Activated T-cell treated with anti-CD3 and anti-CD28 coated beads, Interleukin-2, amount 50 U/mL, for 4 hours (primary cell): ENCODE measurements at regions not wholly inside any gene's neighbourhood (a gene's known extent, or its start where the extent isn't known, plus 50 kb on each side); places are given as distances from the start of the nearest gene placed in this dataset.

Experiments used
- ATAC-seq, 2 donors: fragments of 200-7000 bp; cut with Tn5 transposase; one replicate each; pipeline ENCODE4 v1.10.0; 2021
- DNase-seq: peaks from one replicate; pipeline ENCODE4 v3.0.0-alpha.2; 2020
- H3K27me3 Mint-ChIP-seq: one replicate; pipeline ENCODE4 v1.8.0; 2021; ENCODE audit warnings: low read depth, mixed read lengths
- H3K36me3 Mint-ChIP-seq: one replicate; pipeline ENCODE4 v1.8.0; 2022; ENCODE audit warnings: mixed read lengths; ENCODE audit not compliant: insufficient read depth
- H3K4me1 Mint-ChIP-seq: one replicate; pipeline ENCODE4 v1.8.0; 2021; ENCODE audit warnings: low read depth, mixed read lengths
- H3K4me3 Mint-ChIP-seq: one replicate; pipeline ENCODE4 v1.8.0; 2021; ENCODE audit warnings: mild to moderate bottlenecking, moderate library complexity, mixed read lengths
- H3K9me3 Mint-ChIP-seq: one replicate; pipeline ENCODE4 v1.8.0; 2021; ENCODE audit warnings: mixed read lengths

GRCh38 chr2:52192656-52193055, 1160.7 kb upstream of the NRXN1 start:
- Mint-ChIP-seq H3K4me3 (no peak overlapping the region), H3K36me3 (no peaks in the 10 kb centered on the region), H3K9me3 (peaks cover 8% of the 10 kb centered on the region), H3K27me3 (no peaks in the 10 kb centered on the region), H3K4me1 (no peaks in the 10 kb centered on the region)
- ATAC-seq (no peak), DNase-seq (no peak)

GRCh38 chr2:52181080-52181479, 1149.1 kb upstream of the NRXN1 start:
- ATAC-seq (no peak), DNase-seq (no peak)
- H3K27me3 Mint-ChIP-seq, result no peaks in the 10 kb centered on the region
- no peaks in the 10 kb centered on the region for H3K4me1 Mint-ChIP-seq
- H3K9me3 Mint-ChIP-seq, result peaks cover 8% of the 10 kb centered on the region
- no peak overlapping the region for H3K4me3 Mint-ChIP-seq
- no peaks in the 10 kb centered on the region for H3K36me3 Mint-ChIP-seq

- H3K36me3 Mint-ChIP-seq, result no peaks in the 10 kb centered on the region
Observed at GRCh38 chr2:52178845-52179244, 1146.9 kb upstream of the NRXN1 start.

DNA sequence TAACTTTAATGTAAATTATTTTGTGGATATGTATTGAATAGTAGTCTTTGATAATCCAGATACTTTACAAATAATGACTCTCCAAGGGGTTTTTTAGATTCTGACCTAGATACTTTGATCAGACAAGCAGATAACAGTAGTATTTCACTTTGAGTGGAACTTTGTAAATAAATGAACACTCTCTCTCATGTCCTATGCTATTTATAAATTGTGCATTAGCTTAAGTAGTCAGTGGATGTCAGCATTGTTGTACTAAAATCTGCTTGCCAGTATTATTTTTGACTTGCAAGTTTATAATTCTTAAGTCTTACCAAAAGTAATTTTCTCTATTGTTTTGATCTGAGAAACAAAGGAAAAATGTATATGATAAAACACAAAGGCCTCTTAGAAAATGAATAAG, 1113.1 kb upstream of the NRXN1 start:
- H3K4me1 Mint-ChIP-seq, result no peaks in the 10 kb centered on the region
- no peak for DNase-seq
- H3K27me3 Mint-ChIP-seq, result no peaks in the 10 kb centered on the region
- H3K9me3 Mint-ChIP-seq, result no peaks in the 10 kb centered on the region
- ATAC-seq, result no peak
- no peak overlapping the region for H3K4me3 Mint-ChIP-seq
- H3K36me3 Mint-ChIP-seq, result no peaks in the 10 kb centered on the region

More at GRCh38 chr2:52178845-52179244, 1146.9 kb upstream of the NRXN1 start:
- no peak for DNase-seq
- Mint-ChIP-seq H3K9me3 (peaks cover 4% of the 10 kb centered on the region), H3K4me3 (no peak overlapping the region), H3K27me3 (no peaks in the 10 kb centered on the region), H3K4me1 (no peaks in the 10 kb centered on the region)
- no peak for ATAC-seq

DNA sequence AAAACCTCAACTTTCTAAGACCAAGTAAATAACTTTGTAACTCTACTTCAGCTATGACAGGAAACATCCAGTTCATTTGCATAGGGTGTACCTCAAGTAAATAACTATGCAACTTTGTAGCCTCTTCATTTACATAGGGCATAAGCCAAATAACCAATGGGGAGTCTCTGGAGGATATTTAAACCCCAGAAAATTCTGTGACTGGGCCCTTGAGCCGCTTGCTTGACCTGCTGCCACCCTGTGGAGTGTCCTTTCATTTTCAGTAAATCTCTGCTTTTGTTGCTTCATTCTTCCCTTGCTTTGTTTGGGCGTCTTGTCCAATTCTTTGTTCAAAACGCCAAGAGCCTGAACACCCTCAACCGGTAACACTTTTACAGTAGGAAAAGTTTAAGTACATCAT, 1112.7 kb upstream of the NRXN1 start:
- no peaks in the 10 kb centered on the region for H3K27me3 Mint-ChIP-seq
- no peaks in the 10 kb centered on the region for H3K4me1 Mint-ChIP-seq
- no peak for ATAC-seq
- no peak overlapping the region for H3K4me3 Mint-ChIP-seq
- DNase-seq, result no peak
- no peaks in the 10 kb centered on the region for H3K9me3 Mint-ChIP-seq
- H3K36me3 Mint-ChIP-seq, result no peaks in the 10 kb centered on the region

DNA sequence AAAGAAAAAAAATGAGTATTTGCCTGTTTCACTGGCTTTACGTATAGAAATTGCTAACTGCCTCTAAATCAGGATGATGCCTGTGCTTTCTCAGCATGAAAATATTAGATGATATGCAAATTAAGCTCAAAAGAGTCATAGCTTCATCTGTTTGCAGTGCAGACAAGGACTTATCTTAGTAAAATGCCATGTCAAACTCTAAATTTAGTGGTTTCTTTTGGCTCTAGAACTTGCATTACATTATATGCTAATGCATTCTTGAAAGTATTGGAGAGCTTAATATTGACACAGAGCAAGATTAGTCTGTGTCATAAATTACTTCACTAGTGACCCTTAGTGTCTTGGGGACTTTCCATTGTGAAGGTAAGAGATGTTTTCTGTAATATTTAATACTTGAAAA, 1109.1 kb upstream of the NRXN1 start:
- ATAC-seq (no peak), DNase-seq (no peak)
- Mint-ChIP-seq H3K27me3 (no peaks in the 10 kb centered on the region), H3K4me1 (no peaks in the 10 kb centered on the region), H3K9me3 (peaks cover 11% of the 10 kb centered on the region), H3K4me3 (no peak overlapping the region), H3K36me3 (no peaks in the 10 kb centered on the region)

DNA sequence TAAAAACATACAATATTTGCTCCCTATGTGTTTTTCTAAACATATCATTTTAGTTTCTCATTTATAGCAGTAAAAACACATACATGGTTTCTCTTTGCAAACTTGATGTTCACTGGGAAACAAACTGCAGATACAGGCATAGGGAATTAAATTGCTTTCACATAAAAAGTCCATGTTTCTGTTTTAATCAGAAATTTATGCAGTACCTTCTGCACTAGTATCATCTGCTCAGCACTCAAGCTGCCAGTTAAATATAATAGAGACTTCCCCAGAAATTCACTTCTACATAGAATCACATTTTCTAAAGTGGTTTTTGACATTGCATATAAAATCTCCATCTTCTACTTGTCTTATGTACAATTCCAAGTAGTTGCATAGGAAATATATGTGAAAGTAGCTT, 1107.3 kb upstream of the NRXN1 start:
- peaks cover 11% of the 10 kb centered on the region for H3K9me3 Mint-ChIP-seq
- ATAC-seq (no peak), DNase-seq (no peak)
- no peaks in the 10 kb centered on the region for H3K27me3 Mint-ChIP-seq
- no peaks in the 10 kb centered on the region for H3K36me3 Mint-ChIP-seq
- no peaks in the 10 kb centered on the region for H3K4me1 Mint-ChIP-seq
- no peak overlapping the region for H3K4me3 Mint-ChIP-seq

DNA sequence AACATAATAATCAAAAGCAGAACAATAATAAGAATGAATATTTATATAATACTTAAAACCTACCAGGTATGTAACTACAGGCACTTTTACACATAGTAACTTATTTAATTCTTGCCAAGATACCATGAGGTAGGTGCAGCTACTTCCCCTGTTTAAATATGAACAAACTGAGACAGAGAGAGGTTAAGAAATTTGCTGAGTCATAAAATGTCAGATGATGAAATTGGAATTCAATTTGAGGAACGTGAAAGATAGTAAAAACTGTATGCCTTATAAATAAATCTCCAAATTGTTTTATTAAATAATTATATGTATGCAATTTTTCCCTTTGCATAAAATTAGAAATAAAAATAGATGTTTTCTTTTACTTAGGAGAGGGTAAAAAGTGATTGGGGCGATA, 1103.3 kb upstream of the NRXN1 start:
- H3K9me3 Mint-ChIP-seq, result peaks cover 22% of the 10 kb centered on the region
- no peak for ATAC-seq
- H3K4me3 Mint-ChIP-seq, result no peak overlapping the region
- H3K36me3 Mint-ChIP-seq, result no peaks in the 10 kb centered on the region
- DNase-seq, result no peak
- no peaks in the 10 kb centered on the region for H3K27me3 Mint-ChIP-seq
- H3K4me1 Mint-ChIP-seq, result no peaks in the 10 kb centered on the region

- Mint-ChIP-seq H3K36me3 (no peaks in the 10 kb centered on the region), H3K27me3 (no peaks in the 10 kb centered on the region)
- no peak for ATAC-seq
Observed at GRCh38 chr2:52128081-52128480, 1096.1 kb upstream of the NRXN1 start.

GRCh38 chr2:52127527-52127926, 1095.6 kb upstream of the NRXN1 start:
- no peak for ATAC-seq
- no peaks in the 10 kb centered on the region for H3K4me1 Mint-ChIP-seq
- no peak overlapping the region for H3K4me3 Mint-ChIP-seq
- peaks cover 19% of the 10 kb centered on the region for H3K9me3 Mint-ChIP-seq
- H3K27me3 Mint-ChIP-seq, result no peaks in the 10 kb centered on the region
- DNase-seq, result no peak
- no peaks in the 10 kb centered on the region for H3K36me3 Mint-ChIP-seq

More at GRCh38 chr2:52128081-52128480, 1096.1 kb upstream of the NRXN1 start:
- no peaks in the 10 kb centered on the region for H3K4me1 Mint-ChIP-seq
- no peak for DNase-seq
- H3K9me3 Mint-ChIP-seq, result peaks cover 19% of the 10 kb centered on the region
- no peak overlapping the region for H3K4me3 Mint-ChIP-seq

DNA sequence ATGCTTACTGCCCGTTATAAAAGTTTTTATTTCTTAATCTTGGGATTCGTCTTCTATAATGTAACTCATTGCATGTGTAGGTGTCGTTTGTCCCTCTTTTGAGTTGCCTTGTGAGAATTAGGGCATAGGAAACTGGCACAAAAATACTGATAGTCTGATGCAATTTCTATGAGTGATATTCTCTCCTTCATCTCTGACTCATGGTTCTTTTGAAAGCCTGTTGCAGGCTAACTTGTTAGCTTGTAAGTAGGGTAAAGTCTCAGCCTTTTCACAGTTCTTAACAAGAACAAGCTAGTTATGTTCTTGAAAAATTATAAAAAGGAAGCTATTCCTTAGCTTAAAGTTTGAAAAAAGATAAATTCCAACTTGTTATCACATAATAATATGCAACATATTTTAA, 1085.4 kb upstream of the NRXN1 start:
- no peaks in the 10 kb centered on the region for H3K4me1 Mint-ChIP-seq
- peaks cover 7% of the 10 kb centered on the region for H3K9me3 Mint-ChIP-seq
- no peaks in the 10 kb centered on the region for H3K36me3 Mint-ChIP-seq
- H3K4me3 Mint-ChIP-seq, result no peak overlapping the region
- ATAC-seq, result no peak
- DNase-seq, result no peak
- no peaks in the 10 kb centered on the region for H3K27me3 Mint-ChIP-seq

DNA sequence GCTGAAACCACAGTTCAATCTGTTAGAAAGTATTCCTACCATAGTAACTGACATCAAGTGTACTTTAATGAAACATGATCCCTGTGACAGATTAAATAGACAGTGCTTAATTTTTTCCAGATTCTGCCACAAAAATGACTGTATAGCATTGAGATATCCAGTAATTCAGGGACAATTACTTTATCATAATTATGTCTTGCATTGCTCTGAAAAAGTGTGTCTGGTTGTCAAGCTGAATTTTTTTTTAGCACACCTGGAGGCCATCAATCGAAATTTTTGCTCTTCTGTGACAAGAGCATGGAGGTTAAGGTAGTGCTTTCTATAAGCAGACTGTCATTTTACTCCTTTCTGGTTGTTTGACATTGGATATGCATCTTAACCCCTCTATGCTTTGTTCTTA, 1083.8 kb upstream of the NRXN1 start:
- H3K4me3 Mint-ChIP-seq, result no peak overlapping the region
- no peaks in the 10 kb centered on the region for H3K36me3 Mint-ChIP-seq
- no peak for DNase-seq
- ATAC-seq, result no peak
- no peaks in the 10 kb centered on the region for H3K27me3 Mint-ChIP-seq
- H3K9me3 Mint-ChIP-seq, result peaks cover 12% of the 10 kb centered on the region
- no peaks in the 10 kb centered on the region for H3K4me1 Mint-ChIP-seq

GRCh38 chr2:52113338-52113737, 1081.4 kb upstream of the NRXN1 start:
- Mint-ChIP-seq H3K4me1 (no peaks in the 10 kb centered on the region), H3K27me3 (no peaks in the 10 kb centered on the region), H3K9me3 (peaks cover 4% of the 10 kb centered on the region), H3K4me3 (no peak overlapping the region), H3K36me3 (no peaks in the 10 kb centered on the region)
- ATAC-seq, result no peak
- DNase-seq, result no peak

DNA sequence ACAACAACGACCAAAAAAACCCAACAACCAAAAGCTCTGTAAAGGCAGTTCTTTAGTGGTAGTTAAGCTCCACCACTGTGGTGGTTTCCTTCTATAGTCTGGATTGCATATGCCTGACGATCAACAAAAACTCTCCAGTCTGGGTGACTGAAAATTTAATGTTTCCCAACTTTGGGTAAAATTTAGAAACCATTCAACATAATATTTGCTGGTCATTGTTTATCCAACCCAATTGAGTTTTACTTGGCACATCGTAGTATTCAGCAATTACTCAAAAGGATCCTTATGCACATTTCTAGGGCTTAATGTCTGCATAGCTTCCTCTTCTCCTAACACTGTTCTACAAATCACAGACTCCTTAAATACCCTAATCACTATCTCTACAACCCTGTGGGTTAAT, 1080.2 kb upstream of the NRXN1 start:
- Mint-ChIP-seq H3K36me3 (no peaks in the 10 kb centered on the region), H3K9me3 (peaks cover 4% of the 10 kb centered on the region), H3K4me3 (no peak overlapping the region), H3K4me1 (no peaks in the 10 kb centered on the region), H3K27me3 (no peaks in the 10 kb centered on the region)
- no peak for ATAC-seq
- DNase-seq, result no peak

GRCh38 chr2:52107124-52107523, 1075.2 kb upstream of the NRXN1 start:
- Mint-ChIP-seq H3K4me3 (no peak overlapping the region), H3K36me3 (no peaks in the 10 kb centered on the region), H3K4me1 (no peaks in the 10 kb centered on the region), H3K27me3 (no peaks in the 10 kb centered on the region), H3K9me3 (peaks cover 4% of the 10 kb centered on the region)
- ATAC-seq (no peak), DNase-seq (no peak)

- H3K4me3 Mint-ChIP-seq, result no peak overlapping the region
- ATAC-seq, result no peak
- no peaks in the 10 kb centered on the region for H3K27me3 Mint-ChIP-seq
- no peaks in the 10 kb centered on the region for H3K4me1 Mint-ChIP-seq
- H3K36me3 Mint-ChIP-seq, result no peaks in the 10 kb centered on the region
- DNase-seq, result no peak
- H3K9me3 Mint-ChIP-seq, result peaks cover 4% of the 10 kb centered on the region
Observed at GRCh38 chr2:52097071-52097470, 1065.1 kb upstream of the NRXN1 start.
